ENCODE measurements at regions not wholly inside any gene's neighbourhood (a gene's known extent, or its start where the extent isn't known, plus 50 kb on each side); places are given as distances from the start of the nearest gene placed in this dataset.
"Not testable (repeated sequence)": the region's sequence is repeated elsewhere in the genome, so short reads cannot be mapped to it uniquely, and the experiment has no call there.

- TF ChIP-seq SIN3A (conservative IDR thresholded peaks at IDR 0.05 in 1 of 2, IDR thresholded peaks at IDR 0.05 in 1 of 2; ENCODE audit: low read depth in 1 of 2, low read length in 2 of 2); BRCA1 (IDR thresholded peaks at IDR 0.05; ENCODE audit: low read depth, low read length); MAFK (IDR thresholded peaks at IDR 0.05; ENCODE audit: low read depth, low read length); CTCF (IDR thresholded peaks at IDR 0.05; ENCODE audit: control extremely low read depth in 1 of 3, insufficient read depth in 1 of 3, low read depth in 1 of 3, low read length in 3 of 3); POLR2A (IDR thresholded peaks at IDR 0.05; ENCODE audit: control extremely low read depth in 1 of 2, low read depth in 2 of 2, low read length in 2 of 2); CBX5 (IDR thresholded peaks at IDR 0.05; ENCODE audit: low read depth, low read length): not testable (repeated sequence)
Measured at GRCh38 chrY:3410322-3410892, 168.5 kb upstream of the TGIF2LY start.

Data from H1 (cell line).